ENCODE measurements at regions not wholly inside any gene's neighbourhood (a gene's known extent, or its start where the extent isn't known, plus 50 kb on each side); places are given as distances from the start of the nearest gene placed in this dataset.
A peak's percentile ranks its signal among the peaks of the same experiment; 100 is the strongest.
"Not testable (repeated sequence)": the region's sequence is repeated elsewhere in the genome, so short reads cannot be mapped to it uniquely, and the experiment has no call there.

DNA sequence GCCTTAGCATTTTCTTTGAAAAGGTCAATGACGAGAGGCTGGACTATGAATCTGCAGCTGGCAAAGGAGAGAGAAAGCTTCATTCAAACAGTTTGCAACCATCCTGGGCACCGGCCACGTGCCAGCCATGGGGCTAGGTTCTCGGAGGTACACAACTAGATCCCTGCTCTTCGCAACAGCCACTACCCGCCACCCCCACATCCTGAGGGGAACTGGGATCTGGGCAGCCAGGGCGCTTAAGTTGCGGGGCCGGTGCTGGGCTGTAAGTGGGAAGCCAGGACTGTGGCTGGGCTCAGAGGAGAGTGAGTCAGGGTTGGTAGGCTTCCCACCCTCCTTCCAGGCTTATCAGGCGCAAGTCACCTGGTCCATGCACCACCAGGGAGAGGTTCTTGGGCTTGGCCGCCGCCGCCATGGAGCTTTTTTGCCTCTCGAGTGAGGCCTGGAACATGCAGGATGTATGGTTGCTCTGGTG lies 95.0 kb upstream of the TERB2 start:
- H3K27me3 Mint-ChIP-seq: no peaks in the 10 kb centered on the region
- peaks cover 1% of the 10 kb centered on the region for H3K36me3 Mint-ChIP-seq
- DNase-seq (ENCODE audit: low spot score in 2 of 2) (no peak), ATAC-seq (ENCODE audit: low read depth) (no peak)
- peaks cover 5% of the 10 kb centered on the region for H3K9me3 Mint-ChIP-seq
- no peak overlapping the region for H3K4me3 Mint-ChIP-seq
- H3K4me1 Mint-ChIP-seq: no peaks in the 10 kb centered on the region
- no peak overlapping the region for H3K27ac Mint-ChIP-seq

DNA sequence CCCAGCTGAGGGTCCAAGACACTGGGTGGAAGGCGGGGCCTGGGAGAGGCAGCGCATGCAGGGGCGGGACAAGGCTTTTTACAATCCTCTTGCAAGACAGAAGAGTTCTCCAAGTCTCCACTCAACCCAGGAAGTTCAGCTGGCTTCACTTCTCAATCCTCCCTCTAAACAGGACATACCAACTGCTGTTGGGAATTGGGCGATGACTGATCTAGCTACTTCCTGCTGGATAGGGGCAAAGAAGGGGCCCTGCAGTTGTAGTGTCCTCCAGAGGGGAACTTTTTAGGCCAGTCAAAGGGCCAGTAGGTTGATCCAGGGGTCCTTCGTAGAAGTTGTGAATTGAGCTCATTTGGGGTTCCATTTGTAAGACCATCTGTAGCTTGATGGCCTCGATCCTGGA lies 94.6 kb upstream of the TERB2 start:
- DNase-seq (ENCODE audit: low spot score in 2 of 2) (no peak), ATAC-seq (ENCODE audit: low read depth) (no peak)
- Mint-ChIP-seq H3K9me3 (peaks cover 6% of the 10 kb centered on the region), H3K27ac (no peak overlapping the region), H3K27me3 (peaks cover under 1% of the 10 kb centered on the region), H3K4me1 (no peaks in the 10 kb centered on the region), H3K36me3 (peaks cover 1% of the 10 kb centered on the region), H3K4me3 (no peak overlapping the region)

DNA sequence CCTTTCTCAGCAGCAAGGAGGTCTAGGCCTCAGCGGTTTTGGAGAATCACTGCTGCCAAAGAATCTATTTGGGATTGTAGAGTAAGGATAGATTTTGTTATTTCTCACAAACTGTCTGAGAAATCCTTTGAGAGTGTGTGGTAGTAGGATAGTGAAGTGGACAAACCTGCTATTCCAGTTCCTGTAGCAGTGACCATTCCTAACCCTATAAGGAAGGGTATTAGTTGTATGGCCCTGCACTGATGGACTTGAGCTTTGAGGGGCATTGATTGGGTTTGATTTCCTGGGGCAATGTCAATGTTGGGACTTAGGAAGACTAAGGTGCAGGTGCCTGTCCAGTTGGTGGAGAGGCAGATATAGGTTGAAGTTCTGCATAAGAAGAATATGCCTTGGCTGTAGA lies 93.6 kb upstream of the TERB2 start:
- not testable (repeated sequence) for DNase-seq (ENCODE audit: low spot score in 2 of 2); ATAC-seq (ENCODE audit: low read depth); H3K4me1 Mint-ChIP-seq; H3K36me3 Mint-ChIP-seq; H3K27me3 Mint-ChIP-seq; H3K9me3 Mint-ChIP-seq; H3K4me3 Mint-ChIP-seq; H3K27ac Mint-ChIP-seq

DNA sequence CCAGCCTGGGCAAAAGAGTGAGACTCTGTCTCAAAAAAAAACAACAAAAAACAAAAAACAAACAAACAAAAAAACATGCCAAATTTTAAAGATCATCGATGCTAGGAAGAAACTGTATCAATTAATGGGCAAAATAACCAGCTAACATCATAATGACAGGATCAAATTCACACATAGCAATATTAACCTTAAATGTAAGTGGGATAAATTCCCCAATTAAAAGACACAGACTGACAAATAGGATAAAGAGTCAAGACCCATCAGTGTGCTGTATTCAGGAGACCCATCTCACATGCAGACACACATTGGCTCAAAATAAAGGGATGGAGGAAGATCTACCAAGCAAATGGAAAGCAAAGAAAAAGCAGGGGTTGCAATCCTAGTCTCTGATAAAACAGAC lies 88.4 kb upstream of the TERB2 start:
- not testable (repeated sequence) for H3K36me3 Mint-ChIP-seq; H3K4me1 Mint-ChIP-seq; H3K9me3 Mint-ChIP-seq; DNase-seq (ENCODE audit: low spot score in 2 of 2); H3K27ac Mint-ChIP-seq; ATAC-seq (ENCODE audit: low read depth); H3K27me3 Mint-ChIP-seq; H3K4me3 Mint-ChIP-seq

DNA sequence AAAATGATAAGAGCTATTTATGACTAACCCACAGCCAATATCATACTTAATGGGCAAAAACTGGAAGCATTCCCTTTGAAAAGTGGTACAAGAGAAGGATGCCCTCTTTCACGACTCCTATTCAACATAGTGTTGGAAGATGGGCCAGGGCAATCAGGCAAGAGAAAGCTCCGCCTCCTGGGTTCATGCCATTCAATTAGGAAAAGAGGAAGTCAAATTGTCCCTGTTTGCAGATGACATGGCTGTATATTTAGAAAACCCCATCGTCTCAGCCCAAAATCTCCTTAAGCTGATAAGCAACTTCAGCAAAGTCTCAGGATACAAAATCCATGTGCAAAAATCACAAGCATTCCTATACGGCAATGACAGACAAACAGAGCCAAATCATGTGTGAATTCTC lies 86.4 kb upstream of the TERB2 start:
- H3K4me3 Mint-ChIP-seq; ATAC-seq (ENCODE audit: low read depth); H3K4me1 Mint-ChIP-seq; H3K9me3 Mint-ChIP-seq; H3K36me3 Mint-ChIP-seq; H3K27ac Mint-ChIP-seq; DNase-seq (ENCODE audit: low spot score in 2 of 2); H3K27me3 Mint-ChIP-seq: not testable (repeated sequence)

DNA sequence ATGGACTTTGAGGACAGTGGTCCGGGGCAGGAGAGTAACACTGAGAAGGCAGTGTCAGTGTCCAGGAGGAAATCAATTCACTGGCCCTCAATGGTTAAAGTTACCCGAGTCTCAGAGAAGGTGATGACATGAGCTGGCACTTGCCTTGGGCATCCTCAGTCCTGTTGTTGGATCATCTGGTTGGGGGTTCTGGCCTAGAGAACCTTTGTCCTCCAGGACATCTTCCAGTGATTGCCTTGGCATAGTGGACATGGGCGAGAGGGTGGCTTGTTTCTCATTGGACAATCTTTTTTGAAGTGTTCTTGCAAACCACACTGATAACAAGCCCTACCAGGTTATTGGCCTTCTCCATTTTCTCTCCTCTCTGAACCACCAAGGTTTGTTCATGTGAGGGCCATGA lies 83.4 kb upstream of the TERB2 start:
- H3K27ac Mint-ChIP-seq: no peak overlapping the region
- H3K9me3 Mint-ChIP-seq: peaks cover 5% of the 10 kb centered on the region
- ATAC-seq (ENCODE audit: low read depth): no peak
- no peaks in the 10 kb centered on the region for H3K4me1 Mint-ChIP-seq
- H3K4me3 Mint-ChIP-seq: no peak overlapping the region
- DNase-seq (ENCODE audit: low spot score in 2 of 2): no peak
- peaks cover 7% of the 10 kb centered on the region for H3K36me3 Mint-ChIP-seq
- no peaks in the 10 kb centered on the region for H3K27me3 Mint-ChIP-seq

DNA sequence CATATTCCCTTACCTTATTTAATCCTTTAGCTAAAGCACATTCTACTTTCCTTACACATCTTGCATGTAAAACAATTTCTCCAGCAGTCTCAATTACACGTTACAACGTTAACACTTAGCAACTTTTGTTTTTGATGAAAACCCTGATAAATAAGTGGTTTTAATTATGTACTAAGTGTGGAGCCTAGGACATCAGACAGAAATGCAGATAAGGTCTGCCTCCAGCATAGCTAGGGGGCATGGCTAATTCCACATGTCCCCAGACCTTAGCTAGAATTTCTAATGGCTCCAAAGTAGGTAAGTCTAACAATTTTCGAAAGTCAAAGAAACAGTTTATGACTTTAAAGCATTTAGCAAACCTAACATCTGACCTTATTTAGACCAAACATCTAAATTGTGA lies 77.4 kb upstream of the TERB2 start:
- no peak for DNase-seq (ENCODE audit: low spot score in 2 of 2)
- no peak overlapping the region for H3K27ac Mint-ChIP-seq
- peaks cover 3% of the 10 kb centered on the region for H3K27me3 Mint-ChIP-seq
- H3K36me3 Mint-ChIP-seq: peaks cover 9% of the 10 kb centered on the region
- H3K4me3 Mint-ChIP-seq: no peak overlapping the region
- H3K9me3 Mint-ChIP-seq: peaks cover 8% of the 10 kb centered on the region
- H3K4me1 Mint-ChIP-seq: peaks cover 11% of the 10 kb centered on the region
- ATAC-seq (ENCODE audit: low read depth): no peak

DNA sequence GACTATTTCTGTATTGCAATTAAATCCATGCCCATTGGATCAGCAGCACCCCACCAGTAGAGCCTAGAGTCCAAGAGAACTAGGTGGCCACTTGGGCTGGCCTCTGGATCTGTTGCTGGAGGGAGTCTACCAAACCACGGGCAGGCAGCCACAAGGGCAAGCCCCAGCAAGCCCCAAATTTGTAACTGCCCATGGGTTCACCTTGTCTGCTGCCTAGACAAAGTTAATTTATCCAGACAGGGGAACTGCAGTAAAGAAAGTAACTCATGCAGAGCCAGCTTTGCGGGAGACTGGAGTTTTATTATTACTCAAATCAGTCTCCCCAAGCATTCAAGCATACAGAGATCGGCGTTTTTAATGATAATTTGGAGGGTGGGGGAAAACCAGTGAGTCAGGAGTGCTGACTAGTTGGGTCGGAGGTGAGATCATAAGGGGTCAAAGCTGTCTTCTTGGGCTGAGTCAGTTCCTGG lies 74.0 kb upstream of the TERB2 start:
- H3K27ac Mint-ChIP-seq: no peak overlapping the region
- H3K4me3 Mint-ChIP-seq: no peak overlapping the region
- H3K36me3 Mint-ChIP-seq: peaks cover 3% of the 10 kb centered on the region
- H3K9me3 Mint-ChIP-seq: peaks cover 3% of the 10 kb centered on the region
- peaks cover 3% of the 10 kb centered on the region for H3K27me3 Mint-ChIP-seq
- DNase-seq (ENCODE audit: low spot score in 2 of 2) (no peak), ATAC-seq (ENCODE audit: low read depth) (peak; percentile 22)
- H3K4me1 Mint-ChIP-seq: peaks cover 11% of the 10 kb centered on the region

DNA sequence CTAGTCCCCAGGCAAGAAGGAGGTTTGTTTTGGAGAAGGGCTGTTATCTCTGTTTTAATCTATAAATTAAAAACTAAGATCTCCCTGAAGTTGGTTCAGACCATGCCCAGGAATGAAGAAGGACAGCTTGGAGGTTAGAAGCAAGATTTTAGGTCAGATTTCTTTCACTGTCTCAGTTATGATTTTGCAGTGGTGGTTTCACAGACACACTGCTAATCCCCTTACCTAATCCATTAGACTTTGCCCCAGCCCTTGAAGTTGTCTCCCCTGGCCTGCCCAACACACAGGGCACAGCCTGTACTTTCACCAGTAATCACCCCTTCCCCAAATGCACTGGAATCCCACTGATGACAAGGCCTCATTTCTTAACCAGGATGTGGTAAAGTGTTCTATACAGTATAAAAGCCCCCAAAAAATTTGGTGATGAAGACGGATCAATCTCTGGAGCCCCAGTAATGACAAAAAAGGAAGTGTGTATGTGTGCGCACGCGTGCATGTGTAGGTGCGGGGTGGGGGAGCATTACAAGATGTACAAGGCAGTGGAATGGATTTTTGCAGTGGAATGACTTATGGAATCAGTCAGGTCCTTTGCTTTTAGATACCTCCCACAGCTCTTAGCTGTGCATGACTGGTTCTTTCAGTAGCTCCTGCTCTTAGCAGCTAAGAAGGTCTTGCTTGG lies 73.1 kb upstream of the TERB2 start:
- Mint-ChIP-seq H3K9me3 (peaks cover 3% of the 10 kb centered on the region), H3K27ac (no peak overlapping the region), H3K4me1 (peaks cover 11% of the 10 kb centered on the region), H3K27me3 (peaks cover 3% of the 10 kb centered on the region), H3K4me3 (no peak overlapping the region), H3K36me3 (peaks cover 3% of the 10 kb centered on the region)
- peak; percentile 44 for ATAC-seq (ENCODE audit: low read depth)
- DNase-seq (ENCODE audit: low spot score in 2 of 2): no peak

DNA sequence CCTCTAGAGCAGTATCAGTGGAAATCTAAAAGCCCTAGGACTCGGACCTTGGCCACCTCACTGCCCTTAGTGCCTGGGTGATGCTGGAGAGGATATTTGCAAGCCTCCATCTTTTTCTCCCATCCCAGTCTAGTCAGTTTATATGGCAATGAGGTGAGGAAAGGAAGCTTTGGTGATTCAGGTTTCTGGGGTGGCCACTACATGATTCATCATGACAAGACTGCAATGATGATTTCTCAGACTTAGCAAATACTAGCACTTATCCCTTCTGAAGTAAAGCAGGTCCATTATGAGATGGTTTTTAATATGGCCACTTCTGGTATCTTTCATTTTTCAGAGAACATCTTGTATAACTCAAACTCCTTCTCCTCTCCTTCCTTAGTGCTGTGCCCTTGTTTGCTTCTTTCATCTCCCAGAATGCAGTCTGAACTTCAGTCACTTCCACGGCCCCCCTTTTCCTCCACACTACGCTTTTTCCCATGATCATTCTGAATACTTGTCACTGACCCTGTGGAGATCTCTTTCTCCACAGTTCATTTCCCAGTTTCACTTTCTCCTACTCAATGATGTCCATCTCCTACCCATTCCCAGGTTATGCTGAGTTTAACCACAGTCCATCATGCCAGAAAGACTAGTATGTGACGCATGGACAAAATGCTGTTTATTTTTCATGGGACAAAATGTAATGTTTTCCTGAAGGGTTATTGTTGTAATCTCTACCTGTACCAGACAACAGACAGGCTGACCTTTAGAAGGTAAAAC lies 57.4 kb upstream of the TERB2 start:
- ATAC-seq (ENCODE audit: low read depth); H3K36me3 Mint-ChIP-seq; H3K4me3 Mint-ChIP-seq; H3K4me1 Mint-ChIP-seq; H3K27me3 Mint-ChIP-seq; H3K27ac Mint-ChIP-seq; DNase-seq (ENCODE audit: low spot score in 2 of 2); H3K9me3 Mint-ChIP-seq: not testable (repeated sequence)

DNA sequence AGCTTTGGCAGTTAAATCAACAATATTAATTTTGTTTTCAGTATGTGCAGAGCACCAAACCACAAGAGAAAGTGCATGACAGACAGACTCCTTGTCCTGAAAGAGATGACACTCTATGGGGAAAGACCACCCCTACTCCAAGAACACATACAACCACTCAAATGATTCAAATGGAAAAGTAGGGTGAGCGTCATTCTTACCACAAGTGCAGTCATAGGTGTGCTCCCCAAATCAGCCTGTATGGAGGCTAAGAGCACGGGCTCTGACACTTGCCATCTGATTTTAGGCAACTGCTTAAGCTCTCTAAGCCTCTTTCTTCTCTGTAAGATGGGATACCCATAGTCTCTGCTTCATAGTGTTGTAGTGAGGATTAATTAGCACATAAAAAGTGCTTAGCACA lies 56.7 kb upstream of the TERB2 start:
- H3K9me3 Mint-ChIP-seq; DNase-seq (ENCODE audit: low spot score in 2 of 2); H3K36me3 Mint-ChIP-seq; H3K27me3 Mint-ChIP-seq; H3K27ac Mint-ChIP-seq; H3K4me3 Mint-ChIP-seq; ATAC-seq (ENCODE audit: low read depth): not testable (repeated sequence)
- H3K4me1 Mint-ChIP-seq: peaks cover 11% of the 10 kb centered on the region

DNA sequence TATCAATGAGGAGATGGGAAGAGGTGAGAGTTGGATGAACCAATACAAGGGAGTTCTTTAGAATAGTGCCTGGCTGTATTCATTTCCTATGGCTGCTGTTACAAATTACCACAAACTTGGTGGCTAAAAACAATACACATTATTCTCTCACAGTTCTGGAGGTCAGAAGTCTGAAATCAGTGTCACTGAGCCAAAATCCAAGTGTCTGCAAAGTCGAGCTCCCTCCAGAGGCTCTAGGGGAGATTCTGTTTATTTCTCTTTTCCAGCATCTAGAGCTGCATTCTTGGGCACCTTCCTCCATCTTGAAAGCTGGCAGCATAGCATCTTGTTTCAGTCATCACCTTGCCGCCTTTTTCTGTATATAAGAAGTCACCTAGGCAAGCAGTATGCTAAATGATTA lies 55.7 kb upstream of the TERB2 start:
- H3K4me1 Mint-ChIP-seq: peaks cover 10% of the 10 kb centered on the region
- H3K36me3 Mint-ChIP-seq; H3K9me3 Mint-ChIP-seq; DNase-seq (ENCODE audit: low spot score in 2 of 2); H3K27me3 Mint-ChIP-seq; ATAC-seq (ENCODE audit: low read depth); H3K27ac Mint-ChIP-seq; H3K4me3 Mint-ChIP-seq: not testable (repeated sequence)

DNA sequence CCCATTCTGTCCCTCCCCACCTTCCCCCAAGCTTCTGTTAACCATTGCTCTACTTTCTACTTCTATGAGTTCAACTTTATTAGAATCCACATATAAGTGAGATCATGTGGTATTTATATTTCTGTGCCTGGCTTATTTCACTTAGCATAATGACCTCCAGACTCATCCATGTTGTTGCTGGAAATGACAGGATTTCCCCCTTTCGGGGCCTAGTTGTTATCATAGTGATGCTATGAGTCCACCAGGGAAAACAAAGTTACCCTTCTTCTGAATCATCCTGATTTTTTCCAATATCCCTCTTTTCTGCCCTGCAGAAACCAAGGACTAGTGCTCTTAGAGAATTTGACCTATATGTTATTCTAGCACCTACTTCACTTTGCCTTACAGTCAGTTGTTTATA lies 53.2 kb upstream of the TERB2 start:
- H3K4me1 Mint-ChIP-seq; H3K4me3 Mint-ChIP-seq; H3K27me3 Mint-ChIP-seq; DNase-seq (ENCODE audit: low spot score in 2 of 2); H3K9me3 Mint-ChIP-seq; ATAC-seq (ENCODE audit: low read depth); H3K27ac Mint-ChIP-seq; H3K36me3 Mint-ChIP-seq: not testable (repeated sequence)

DNA sequence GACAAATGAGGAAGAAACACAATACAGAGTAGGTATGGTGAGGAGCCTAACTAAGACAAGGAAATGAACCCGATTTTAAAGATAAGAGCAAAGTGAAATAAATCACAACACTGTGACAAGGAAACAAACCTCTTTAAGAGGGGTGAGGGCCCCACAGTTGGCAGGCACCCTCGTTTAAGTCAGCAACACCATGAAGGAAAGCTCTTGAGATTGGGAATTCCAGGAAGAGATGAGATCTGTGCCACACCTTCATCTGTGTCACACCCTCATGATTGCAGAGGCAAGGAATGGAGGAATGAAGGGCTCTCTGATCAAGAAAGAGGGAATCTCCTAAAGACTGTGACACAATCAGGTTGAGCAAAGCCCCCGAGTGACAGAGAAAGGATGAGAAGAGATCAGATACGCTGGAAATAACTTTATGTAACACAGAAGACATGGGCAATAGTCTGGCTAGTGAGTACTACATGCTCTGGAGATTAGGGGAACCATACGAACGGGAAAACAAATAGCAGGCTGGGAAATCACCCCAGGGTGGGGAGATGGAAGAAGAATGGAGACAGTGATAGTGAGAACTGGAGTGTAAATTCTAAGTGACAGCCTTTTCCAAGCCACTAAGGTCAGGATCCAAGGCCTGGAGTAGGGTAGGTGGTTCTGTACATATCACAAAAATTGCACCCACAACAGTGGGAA lies 51.7 kb upstream of the TERB2 start:
- not testable (repeated sequence) for H3K27ac Mint-ChIP-seq; ATAC-seq (ENCODE audit: low read depth); DNase-seq (ENCODE audit: low spot score in 2 of 2)

More for the DNA sequence above, 51.7 kb upstream of the TERB2 start:
- not testable (repeated sequence) for H3K4me1 Mint-ChIP-seq, H3K4me3 Mint-ChIP-seq, H3K27me3 Mint-ChIP-seq, H3K9me3 Mint-ChIP-seq, H3K36me3 Mint-ChIP-seq

All from memory B cell (primary cell).